ENCODE measurements at regions not wholly inside any gene's neighbourhood (a gene's known extent, or its start where the extent isn't known, plus 50 kb on each side); places are given as distances from the start of the nearest gene placed in this dataset.

DNA sequence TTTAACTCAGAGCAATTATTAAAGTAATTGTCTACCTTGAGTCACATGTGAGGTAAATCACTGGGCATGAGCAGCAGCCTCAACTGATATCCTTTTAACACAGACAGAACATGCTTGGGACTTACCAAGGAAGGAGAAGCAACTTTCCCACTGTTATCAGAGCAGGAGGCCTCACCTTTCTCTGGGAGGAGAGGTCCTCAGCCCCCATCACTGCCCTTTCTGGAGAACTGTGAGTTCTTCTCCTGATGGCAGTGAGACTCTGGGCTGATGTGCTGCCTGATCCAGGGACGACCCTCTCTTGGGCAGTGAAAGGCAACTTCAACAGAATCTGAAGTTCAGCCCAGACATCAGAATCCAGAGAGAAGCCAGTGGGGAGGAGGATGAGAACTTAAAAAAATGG is 343.4 kb upstream of the IRX1 start:
- no peak for TF ChIP-seq EZH2 (IDR thresholded peaks at IDR 0.05; ENCODE audit: insufficient read depth, poor library complexity, severe bottlenecking)
- no peak for TF ChIP-seq EZH2phosphoT487 (IDR thresholded peaks at IDR 0.05; ENCODE audit: insufficient read depth, low read depth)

All from GM23248 (cell line).